ENCODE measurements at regions not wholly inside any gene's neighbourhood (a gene's known extent, or its start where the extent isn't known, plus 50 kb on each side); places are given as distances from the start of the nearest gene placed in this dataset.

- no peak for TF ChIP-seq ZNF274 (IDR thresholded peaks at IDR 0.05; ENCODE audit: low read depth, low read length)
- TF ChIP-seq ZFX (IDR thresholded peaks at IDR 0.05): no peak
- no peak for TF ChIP-seq EZH2 (IDR thresholded peaks at IDR 0.05)
- TF ChIP-seq EGR1 (IDR thresholded peaks at IDR 0.05; ENCODE audit: low read depth): no peak
Observed at GRCh38 chr2:49811502-49811901, 657.2 kb upstream of the FSHR start (continued).

GRCh38 chr2:49807689-49808088, 653.4 kb upstream of the FSHR start:
- Histone ChIP-seq H3K36me3 (ENCODE audit: control insufficient read depth in 1 of 2, insufficient read depth in 2 of 2, low read length in 2 of 2) (no peaks in the 10 kb centered on the region), H3K9ac (ENCODE audit: low read length) (no peak overlapping the region), H3K27me3 (ENCODE audit: insufficient read depth, low read length) (no peaks in the 10 kb centered on the region), H2AFZ (ENCODE audit: low read depth, low read length, poor library complexity, severe bottlenecking) (no peak overlapping the region), H3K4me3 (replicated peaks in 1 of 2; ENCODE audit: low read depth in 1 of 2, low read length in 2 of 2) (no peak overlapping the region), H3K4me1 (ENCODE audit: control insufficient read depth in 1 of 2, insufficient read depth in 2 of 2, low read length in 2 of 2) (no peaks in the 10 kb centered on the region), H3K4me2 (ENCODE audit: low read length) (no peak overlapping the region), H3K9me2 (ENCODE audit: insufficient read depth) (no peaks in the 10 kb centered on the region), H3K79me2 (ENCODE audit: insufficient read depth, low read length) (no peaks in the 10 kb centered on the region), H3K27ac (ENCODE audit: low read depth, low read length) (no peak overlapping the region), H3K9me3 (ENCODE audit: control insufficient read depth in 1 of 2, insufficient read depth in 1 of 2, low read depth in 1 of 2, low read length in 2 of 2) (peaks cover 0 to 20% of the 10 kb centered on the region in 2 experiments; a peak in 1 of 4 replicates), H4K20me1 (ENCODE audit: insufficient read depth) (no peaks in the 10 kb centered on the region)
- ChIA-PET CTCF (no interaction called here), POLR2A (no interaction called here), RAD21 (ENCODE audit: low non-redundant PET in 1 of 2, low total read pairs in 2 of 2, uncharacterized antibody in 2 of 2, unreplicated experiment in 2 of 2) (no interaction called here)
- ATAC-seq (no peak), DNase-seq (ENCODE audit: low read depth, low spot score) (no peak)
- intact Hi-C loops (cut with micrococcal nuclease): no loop called here
- TF ChIP-seq CBX3 (IDR thresholded peaks at IDR 0.05; ENCODE audit: low read depth) (no peak), ZFX (IDR thresholded peaks at IDR 0.05) (no peak), SRF (IDR thresholded peaks at IDR 0.05; ENCODE audit: low read depth) (no peak), FOSL1 (IDR thresholded peaks at IDR 0.05; ENCODE audit: low read depth) (no peak), ZNF274 (IDR thresholded peaks at IDR 0.05; ENCODE audit: low read depth, low read length) (no peak)
- TF ChIP-seq, protein P1, sequence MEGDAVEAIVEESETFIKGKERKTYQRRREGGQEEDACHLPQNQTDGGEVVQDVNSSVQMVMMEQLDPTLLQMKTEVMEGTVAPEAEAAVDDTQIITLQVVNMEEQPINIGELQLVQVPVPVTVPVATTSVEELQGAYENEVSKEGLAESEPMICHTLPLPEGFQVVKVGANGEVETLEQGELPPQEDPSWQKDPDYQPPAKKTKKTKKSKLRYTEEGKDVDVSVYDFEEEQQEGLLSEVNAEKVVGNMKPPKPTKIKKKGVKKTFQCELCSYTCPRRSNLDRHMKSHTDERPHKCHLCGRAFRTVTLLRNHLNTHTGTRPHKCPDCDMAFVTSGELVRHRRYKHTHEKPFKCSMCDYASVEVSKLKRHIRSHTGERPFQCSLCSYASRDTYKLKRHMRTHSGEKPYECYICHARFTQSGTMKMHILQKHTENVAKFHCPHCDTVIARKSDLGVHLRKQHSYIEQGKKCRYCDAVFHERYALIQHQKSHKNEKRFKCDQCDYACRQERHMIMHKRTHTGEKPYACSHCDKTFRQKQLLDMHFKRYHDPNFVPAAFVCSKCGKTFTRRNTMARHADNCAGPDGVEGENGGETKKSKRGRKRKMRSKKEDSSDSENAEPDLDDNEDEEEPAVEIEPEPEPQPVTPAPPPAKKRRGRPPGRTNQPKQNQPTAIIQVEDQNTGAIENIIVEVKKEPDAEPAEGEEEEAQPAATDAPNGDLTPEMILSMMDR (IDR thresholded peaks at IDR 0.05 in 2 of 3, conservative IDR thresholded peaks at IDR 0.05 in 1 of 3; ENCODE audit: borderline replicate concordance in 1 of 3, insufficient read depth in 1 of 3, low read depth in 2 of 3, low read length in 2 of 3): no peak
- BruUV-seq (replicated peaks): no TSS peak
